HL-60 (cell line): ENCODE measurements at regions not wholly inside any gene's neighbourhood (a gene's known extent, or its start where the extent isn't known, plus 50 kb on each side); places are given as distances from the start of the nearest gene placed in this dataset.

ENCODE experiments used
- GABPA ChIP-seq: IDR thresholded peaks from 2 replicates; pipeline ENCODE4 v1.6.1; 2012; ENCODE audit warnings: low read depth
- POLR2AphosphoS5 ChIP-seq: IDR thresholded peaks from 2 replicates; pipeline ENCODE4 v1.6.1; 2012; ENCODE audit warnings: low read depth
- TF ChIP-seq, protein P1 (sequence below): IDR thresholded peaks from one replicate; pipeline ENCODE4 v1.5.1; 2011; ENCODE audit warnings: low read length, control low read depth, inconsistent platforms; ENCODE audit not compliant: insufficient read depth
- TF ChIP-seq, protein P2 (sequence below): IDR thresholded peaks from 2 replicates; pipeline ENCODE4 v1.6.1; 2012; ENCODE audit warnings: low read depth; ENCODE audit not compliant: insufficient replicate concordance

DNA sequence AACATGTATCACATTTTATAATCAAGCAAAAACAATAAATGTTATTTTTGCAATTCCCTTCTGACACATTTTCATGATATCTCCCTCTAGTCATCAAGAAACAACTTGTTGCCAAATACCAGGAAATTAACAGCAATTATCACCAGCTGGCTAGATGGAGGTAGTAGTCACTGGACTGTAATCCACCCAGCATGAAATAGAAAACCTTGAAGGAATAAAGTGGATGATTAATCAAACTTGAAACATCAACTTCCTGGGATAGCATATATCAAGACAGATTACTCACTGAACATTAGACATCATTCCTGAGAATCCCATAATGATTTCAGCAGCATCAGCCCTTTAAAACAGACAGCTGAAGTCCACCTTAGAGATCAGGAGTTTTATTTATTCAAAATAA, 259.0 kb downstream of the CCDC59 start:
- TF ChIP-seq, protein P1, sequence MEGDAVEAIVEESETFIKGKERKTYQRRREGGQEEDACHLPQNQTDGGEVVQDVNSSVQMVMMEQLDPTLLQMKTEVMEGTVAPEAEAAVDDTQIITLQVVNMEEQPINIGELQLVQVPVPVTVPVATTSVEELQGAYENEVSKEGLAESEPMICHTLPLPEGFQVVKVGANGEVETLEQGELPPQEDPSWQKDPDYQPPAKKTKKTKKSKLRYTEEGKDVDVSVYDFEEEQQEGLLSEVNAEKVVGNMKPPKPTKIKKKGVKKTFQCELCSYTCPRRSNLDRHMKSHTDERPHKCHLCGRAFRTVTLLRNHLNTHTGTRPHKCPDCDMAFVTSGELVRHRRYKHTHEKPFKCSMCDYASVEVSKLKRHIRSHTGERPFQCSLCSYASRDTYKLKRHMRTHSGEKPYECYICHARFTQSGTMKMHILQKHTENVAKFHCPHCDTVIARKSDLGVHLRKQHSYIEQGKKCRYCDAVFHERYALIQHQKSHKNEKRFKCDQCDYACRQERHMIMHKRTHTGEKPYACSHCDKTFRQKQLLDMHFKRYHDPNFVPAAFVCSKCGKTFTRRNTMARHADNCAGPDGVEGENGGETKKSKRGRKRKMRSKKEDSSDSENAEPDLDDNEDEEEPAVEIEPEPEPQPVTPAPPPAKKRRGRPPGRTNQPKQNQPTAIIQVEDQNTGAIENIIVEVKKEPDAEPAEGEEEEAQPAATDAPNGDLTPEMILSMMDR: no peak
- TF ChIP-seq POLR2AphosphoS5: no peak
- no peak for TF ChIP-seq GABPA
- TF ChIP-seq, protein P2, sequence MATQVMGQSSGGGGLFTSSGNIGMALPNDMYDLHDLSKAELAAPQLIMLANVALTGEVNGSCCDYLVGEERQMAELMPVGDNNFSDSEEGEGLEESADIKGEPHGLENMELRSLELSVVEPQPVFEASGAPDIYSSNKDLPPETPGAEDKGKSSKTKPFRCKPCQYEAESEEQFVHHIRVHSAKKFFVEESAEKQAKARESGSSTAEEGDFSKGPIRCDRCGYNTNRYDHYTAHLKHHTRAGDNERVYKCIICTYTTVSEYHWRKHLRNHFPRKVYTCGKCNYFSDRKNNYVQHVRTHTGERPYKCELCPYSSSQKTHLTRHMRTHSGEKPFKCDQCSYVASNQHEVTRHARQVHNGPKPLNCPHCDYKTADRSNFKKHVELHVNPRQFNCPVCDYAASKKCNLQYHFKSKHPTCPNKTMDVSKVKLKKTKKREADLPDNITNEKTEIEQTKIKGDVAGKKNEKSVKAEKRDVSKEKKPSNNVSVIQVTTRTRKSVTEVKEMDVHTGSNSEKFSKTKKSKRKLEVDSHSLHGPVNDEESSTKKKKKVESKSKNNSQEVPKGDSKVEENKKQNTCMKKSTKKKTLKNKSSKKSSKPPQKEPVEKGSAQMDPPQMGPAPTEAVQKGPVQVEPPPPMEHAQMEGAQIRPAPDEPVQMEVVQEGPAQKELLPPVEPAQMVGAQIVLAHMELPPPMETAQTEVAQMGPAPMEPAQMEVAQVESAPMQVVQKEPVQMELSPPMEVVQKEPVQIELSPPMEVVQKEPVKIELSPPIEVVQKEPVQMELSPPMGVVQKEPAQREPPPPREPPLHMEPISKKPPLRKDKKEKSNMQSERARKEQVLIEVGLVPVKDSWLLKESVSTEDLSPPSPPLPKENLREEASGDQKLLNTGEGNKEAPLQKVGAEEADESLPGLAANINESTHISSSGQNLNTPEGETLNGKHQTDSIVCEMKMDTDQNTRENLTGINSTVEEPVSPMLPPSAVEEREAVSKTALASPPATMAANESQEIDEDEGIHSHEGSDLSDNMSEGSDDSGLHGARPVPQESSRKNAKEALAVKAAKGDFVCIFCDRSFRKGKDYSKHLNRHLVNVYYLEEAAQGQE: no peak
